Activated CD4-positive, alpha-beta T cell treated with anti-CD3 and anti-CD28 coated beads, Interleukin-10, Interleukin-2, amounts not matched to agents 100 ng/mL and 50 ng/mL, durations not matched to agents 16 hours and 8 hours (primary cell): ENCODE measurements at regions not wholly inside any gene's neighbourhood (a gene's known extent, or its start where the extent isn't known, plus 50 kb on each side); places are given as distances from the start of the nearest gene placed in this dataset.

Experiments
- DNase-seq: peaks from one replicate; pipeline ENCODE4 v3.0.0-alpha.2; 2020

DNA sequence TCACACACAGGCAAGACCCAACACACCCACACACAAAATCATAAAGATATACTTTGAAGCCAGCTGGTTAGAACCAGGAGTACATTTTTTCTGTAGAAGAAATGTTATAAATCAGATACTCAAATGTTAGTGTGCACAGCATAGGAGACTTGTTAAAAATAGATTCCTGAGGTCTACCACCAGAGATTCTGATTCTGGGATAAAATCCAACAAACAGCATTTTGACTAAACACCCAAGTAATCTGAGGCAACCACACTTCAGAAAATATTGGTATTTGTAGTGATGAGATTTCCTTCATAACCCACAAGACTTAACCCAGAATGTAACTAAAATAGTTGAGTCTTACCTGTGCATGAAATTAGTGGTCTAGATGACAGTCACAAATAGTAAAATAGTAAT is 301.8 kb downstream of the HNRNPD start:
- no peak for DNase-seq

DNA sequence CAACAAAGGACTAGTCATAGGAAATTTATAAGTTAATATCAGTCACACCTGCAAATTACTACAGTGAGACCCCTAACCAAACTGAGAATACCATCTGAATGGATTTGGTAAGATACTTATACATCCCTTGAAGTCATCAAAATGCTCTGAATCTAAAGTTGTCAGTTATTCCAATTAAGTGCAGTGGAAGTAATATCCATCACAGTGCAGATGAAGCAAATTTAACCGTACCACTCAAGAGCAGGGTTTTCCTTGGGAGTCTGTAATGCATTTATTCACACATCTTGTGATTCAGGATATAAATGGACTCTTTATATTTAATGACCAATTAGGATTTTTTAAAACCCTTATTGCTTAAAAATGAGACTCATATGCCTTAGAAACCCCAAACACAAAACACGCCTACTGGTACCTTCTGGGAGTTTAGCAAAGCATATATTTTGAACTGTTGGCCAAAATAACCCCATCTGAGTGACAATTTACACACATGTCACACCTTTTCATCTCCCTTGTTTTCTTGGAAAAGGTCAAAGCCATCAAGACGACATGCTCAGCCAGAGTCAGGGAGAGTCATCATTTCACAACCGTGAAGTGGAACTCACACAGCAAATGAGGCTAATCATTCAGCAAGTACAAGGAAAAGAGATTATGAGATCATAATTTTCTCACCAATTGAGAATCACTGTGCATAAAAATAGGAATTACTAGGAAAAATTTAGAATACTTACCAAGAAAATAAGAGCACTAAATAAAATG is 303.7 kb downstream of the HNRNPD start:
- no peak for DNase-seq

DNA sequence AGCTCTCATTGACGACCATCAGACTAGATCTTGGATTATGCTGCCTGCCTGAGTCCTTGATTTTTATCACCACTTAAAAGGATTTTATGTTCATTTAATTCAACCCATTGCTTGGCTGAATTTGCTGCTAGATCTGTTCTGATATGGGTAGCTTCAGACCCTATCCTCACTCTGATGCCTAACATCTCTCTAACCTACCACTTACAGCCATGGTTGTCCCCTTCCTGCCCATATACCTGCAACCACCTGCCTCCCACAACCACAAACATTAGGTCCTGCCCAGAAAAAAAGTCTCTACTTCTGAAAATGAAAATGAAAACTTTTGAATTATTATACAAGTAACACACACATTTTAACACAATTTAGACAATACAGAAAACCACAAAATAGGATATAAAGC is 310.8 kb downstream of the HNRNPD start:
- DNase-seq, result no peak

DNA sequence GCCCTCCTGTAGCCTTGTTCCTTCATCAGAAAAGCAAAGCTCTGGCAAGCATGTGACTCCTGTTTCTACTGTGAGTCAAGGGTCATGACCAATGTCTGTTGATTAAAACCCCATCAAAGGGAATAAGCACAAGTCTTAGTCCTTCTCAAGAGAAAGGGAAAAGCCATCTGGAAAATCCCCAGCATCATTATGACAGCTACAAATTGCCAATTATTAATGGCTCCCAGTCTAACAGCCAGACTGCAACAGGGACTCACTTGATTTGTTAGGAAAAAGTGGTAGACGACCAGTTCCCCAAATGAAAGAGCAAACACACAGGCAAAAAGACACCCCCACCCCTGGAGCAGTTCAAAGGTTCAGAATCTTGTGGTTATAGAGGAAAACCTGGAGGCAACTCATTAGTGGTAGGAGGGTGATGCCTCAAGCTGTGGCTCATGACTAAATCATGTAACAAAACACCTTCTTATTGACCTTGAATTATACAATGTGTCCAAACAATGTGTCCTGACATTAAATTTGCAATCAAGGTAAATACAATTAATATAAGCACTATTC is 315.7 kb downstream of the HNRNPD start:
- DNase-seq, result no peak

DNA sequence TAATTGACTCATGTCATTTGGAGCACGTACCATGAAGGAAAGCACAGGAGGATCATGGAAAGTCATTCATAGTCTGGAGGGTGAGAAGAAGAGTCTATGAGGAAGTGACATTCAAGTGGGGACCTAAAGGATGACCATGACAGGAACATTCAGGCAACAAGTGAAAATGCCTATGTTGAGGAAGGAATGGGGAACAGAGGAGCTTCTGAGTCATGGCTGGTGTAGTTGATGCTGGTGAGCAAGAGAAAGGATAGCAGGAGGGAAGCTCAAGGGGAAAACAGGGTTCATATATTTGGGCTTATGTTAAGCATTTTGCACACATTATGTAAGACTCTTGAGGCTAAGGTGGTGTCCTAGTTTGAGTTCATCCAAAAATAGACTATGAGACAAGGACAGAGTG is 318.6 kb downstream of the HNRNPD start:
- no peak for DNase-seq

DNA sequence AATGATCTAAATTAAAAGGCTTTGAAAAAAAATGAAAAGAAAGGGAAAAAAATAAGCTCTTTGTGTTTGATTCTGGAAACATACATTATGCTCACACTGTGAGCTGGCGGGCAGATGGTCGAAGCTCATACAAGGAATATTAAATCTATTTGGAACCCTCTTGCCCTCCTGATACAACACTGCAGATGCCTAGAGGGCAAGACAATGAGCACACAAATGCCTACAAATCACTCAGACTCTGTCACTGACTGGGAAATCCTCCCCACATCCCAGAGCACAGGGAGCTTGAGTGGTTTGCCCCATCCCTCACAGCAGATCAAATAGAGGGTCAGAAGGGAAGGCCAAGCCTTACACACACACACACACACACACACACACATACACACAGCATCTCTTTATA is 320.4 kb downstream of the HNRNPD start:
- DNase-seq, result no peak

DNA sequence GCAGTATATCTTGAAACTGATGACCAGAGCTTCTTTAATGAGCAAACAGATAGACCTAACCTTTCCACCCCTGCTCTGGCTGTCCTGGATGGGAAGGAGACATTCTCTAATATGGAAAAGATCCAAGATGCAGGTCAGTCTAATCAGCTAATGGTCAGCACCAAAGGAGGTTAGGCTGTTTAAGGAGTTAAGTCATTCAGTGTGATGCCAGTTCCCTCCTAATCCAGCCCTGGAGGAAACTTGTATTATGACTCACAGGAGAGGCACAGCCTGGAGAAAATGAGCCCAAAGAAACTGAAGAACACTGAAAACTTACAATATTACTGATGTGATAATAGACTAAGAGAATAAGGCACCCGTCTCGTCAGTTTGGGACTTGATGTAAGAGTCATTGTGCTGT is 323.0 kb downstream of the HNRNPD start:
- DNase-seq, result no peak

DNA sequence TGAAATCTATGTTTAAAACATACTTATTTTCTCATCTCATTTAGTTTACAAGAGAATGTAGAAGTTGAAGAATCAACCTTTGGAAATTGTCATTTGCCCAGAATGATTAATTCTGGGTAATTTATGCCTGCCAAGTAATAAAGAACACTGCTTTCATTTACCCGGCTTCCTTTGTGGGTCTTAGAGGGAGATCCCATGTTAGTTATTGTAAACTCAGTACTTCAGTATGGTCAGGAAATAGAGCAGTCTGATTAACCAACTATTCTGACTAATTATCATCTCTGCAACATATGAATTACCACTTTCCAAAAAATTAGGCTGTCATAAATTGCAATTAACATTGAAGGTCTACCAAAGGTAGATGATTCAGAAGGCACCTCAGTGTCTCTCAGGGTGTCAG is 324.5 kb downstream of the HNRNPD start:
- peak; percentile 13 for DNase-seq

DNA sequence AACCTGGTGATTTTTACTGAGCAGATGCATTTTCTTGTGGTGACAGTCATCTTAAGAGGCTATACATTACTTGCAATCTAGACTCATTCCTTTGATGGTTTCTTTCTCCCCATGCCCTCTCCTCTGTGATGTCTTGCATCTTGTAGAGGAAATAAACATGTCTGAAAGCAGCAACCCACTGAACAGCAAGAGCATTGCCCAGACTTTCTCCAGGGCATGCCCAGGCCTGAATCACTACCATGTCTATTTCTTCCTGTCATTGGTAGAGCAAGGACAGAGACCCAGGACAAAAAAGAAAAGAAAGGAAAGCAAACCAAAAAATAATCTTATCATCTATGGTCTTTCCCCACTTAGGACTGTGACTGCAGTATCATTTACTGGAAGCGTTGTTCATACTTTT is 326.1 kb downstream of the HNRNPD start:
- no peak for DNase-seq

DNA sequence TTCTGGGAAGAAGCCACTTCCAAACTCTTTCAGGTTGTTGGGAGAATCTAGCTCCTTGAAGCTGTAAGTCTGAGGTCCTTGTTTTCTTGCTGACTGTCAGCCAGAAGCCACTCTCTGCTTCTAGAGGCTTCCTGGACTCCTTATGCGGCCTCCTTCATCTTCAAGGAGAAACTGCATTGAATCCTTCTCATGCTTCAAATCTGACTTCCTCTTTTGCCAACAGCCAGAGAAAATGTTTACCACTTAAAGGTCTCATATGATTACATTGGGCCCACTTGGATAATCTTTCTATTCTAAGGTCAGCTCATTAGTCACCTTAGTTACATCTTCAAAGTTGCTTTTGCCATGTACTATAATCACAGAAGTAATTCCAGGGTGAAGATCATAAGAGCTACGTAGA is 327.0 kb downstream of the HNRNPD start:
- DNase-seq, result no peak

DNA sequence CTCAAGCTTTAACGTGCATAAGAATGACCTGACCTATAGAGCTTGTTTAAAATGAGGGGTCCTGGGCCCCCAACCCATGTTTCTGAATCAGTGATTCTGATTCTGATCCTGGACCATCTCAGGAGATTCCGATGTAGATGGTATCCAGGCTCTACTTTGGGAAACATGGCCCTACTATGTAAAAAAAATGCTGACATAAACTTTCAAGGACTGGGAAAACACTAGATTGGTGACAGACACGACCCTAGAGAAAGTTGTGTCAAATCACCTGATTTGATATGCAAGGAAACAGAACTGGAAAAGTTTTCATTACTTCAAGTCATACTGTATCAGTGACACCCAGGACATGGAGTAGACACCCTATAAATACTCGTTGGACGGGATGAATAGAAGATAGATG is 328.5 kb downstream of the HNRNPD start:
- no peak for DNase-seq

DNA sequence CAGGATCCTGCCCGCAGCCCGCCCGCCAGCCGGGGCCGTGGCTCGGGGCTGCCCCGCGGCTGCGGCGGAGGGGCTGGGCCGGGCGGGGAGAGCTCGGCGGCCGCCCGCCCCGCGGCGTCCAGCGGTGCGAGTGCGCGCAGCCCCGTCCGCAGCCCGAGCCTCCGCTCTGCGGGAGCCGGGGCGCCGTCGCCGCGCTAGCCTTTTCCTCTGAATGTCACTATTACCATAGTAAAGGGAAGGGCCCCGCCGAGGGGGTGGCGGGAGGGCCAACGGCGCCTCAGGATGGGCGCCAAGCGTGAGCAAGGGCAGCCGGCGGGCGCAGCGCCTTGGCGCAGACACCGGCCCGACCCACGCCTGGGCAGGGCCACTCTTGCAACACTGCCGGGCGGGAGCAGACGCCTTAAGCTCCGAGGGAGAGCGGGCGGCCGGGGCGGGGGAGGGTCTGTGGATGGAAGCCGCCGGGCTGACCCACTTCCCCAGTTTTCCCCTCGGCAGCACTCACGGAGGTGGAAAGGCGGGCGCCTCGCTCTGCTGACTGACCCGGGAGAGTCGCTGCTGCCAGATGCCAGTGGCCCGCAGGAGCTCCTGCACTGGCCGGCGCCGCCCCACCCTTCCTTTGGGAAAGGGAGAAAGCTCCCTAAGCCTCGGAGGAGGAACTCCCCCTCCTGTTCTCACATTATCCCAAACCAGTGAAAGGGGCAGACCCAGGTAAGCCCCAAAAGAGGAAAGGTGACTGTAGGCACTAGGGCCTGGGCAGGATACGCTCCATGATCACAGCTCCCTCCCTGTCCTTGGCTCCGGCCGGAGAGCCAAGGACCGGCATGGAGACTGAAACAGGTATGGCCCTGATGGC is 329.4 kb downstream of the HNRNPD start:
- DNase-seq, result peak; percentile 2

DNA sequence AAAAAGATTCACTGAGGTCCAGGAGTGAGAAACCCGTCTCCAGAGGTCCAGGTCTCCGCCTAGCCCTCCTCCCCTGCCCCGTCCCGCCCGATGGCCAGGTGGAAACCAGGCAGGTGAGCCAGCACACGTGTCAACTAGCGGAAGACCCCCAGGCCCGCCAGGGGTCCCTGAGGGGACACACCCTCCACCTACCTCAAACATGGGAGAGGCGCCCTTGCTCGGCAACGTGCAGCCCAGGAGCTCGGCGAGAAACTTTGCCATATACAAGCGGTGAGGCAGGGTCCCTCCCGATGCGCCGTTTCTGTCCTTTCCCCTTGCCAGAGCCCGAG is 330.0 kb downstream of the HNRNPD start:
- no peak for DNase-seq

DNA sequence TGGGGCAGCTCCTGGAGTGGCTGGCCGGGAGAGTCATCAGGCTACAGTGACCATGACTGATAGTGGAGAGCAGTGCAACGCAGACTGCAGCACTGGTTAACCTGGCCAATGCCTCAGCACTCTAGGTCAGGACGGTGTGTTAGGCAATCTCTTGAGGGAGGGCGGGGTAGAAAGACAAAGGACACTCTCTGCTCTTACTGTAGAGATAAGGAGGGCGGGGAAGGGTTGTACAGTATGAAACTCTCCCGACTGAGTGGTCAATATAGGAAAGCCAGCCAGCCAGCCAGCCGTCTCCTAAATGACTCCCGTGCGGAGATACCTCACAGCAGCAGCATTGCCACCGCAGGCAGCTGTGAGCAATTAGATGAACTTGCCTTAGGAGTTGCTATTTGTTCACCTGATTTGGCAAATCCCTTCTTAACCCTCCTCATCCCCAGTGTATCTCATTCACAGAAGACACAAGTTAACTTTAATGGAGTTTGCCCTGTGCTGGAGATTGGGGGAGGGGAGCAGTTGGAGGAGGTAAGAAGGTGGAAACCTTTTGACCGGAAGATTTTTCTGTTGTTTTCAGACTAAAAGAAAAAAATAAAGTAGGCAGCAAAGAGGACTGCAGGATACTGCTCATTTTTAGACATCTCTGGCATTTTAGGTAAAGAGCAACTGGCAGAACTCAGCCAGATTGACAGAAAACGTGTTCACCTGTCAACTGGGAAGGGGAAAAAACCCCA is 330.5 kb downstream of the HNRNPD start:
- no peak for DNase-seq

DNA sequence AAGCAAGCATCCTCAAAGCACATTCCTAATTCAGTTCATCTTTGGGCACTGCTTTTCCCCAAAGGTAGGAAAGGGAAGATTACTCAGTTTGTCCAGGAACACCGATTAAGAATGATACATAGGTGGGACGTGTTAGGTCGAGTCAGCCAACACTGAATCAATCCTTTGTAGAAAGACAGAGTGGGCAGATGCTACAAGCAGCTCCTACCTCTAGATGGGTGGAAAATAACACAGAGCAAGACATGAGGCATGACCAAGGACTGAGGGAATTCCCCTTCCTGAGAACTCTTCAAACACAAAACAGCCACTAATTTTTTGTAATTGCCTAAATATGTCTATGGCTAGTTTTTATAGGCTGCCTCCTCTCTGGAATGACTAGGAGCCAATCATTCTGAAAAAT is 331.7 kb downstream of the HNRNPD start:
- no peak for DNase-seq

DNA sequence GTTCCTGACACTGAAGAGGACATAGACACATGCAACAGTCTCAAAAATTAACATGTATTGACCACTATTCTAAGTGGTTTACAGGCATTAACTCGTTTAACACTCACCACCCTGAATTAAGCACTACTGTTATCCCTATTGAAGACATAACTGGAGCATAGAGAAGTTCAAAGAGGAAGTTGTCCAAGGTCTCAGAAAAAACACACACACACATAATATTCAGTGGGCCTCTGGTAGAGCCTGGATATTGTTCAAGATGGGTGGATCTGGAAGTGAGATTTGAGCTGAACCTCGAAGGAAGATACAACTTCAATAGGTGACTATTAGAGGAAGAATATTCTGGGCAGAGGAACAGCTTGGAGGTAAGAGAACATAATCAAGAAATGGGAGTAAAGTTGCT is 334.9 kb downstream of the HNRNPD start:
- no peak for DNase-seq

DNA sequence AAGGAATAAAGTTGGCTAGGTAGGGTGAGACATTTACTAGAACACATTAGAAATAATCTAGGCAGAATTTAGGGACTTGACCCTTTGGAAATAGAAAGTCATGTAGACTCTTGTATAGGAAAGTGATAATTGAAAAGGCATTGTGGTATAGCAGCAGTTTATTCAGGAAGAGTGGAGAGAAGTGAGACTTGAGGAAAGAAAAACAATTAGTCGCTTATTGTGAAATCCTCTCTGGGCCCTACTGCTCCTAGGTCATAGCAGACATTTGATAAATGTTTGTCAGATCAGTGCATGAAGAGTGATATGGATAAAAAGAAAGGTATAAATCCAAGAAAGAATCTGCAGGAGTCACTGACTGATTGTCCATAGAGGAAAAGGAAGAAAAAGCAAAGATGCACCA is 337.6 kb downstream of the HNRNPD start:
- no peak for DNase-seq

DNA sequence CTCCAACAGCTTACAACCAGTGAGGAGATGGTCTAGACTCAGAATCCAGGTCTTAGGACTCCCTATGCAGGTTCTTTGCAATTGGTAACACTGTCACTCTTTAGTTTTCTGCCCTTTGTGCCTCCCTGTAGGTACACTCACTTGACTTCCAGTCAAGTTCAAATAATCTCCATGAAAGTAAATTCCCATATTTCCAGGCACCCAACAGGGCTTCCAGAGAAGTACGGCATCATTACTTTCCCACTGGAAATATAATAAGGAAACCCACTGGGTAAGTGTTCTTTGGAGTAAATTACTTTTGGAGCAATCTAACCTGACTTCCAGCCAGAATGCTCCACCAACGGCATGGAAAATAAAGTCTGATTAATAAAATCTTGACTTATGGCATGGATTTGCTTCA is 338.9 kb downstream of the HNRNPD start:
- DNase-seq, result no peak

DNA sequence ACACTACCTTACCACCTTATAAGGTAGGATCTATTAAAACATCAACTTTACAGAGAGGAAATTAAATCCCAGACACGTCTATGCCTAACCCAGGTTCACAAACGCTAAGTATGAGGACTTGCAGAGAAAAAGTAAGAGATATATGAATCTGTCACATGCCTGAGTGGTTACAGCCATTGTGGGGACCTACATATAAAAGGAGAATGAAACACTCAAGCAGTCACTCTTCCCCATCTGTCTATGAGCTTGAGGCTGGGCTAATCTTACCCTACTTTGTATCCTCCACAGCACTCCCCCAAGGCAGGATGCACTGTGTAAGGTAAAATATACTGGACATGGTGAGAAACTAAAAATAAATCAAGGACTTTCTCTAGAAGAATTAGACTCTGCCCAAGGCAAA is 339.9 kb downstream of the HNRNPD start:
- DNase-seq, result no peak

DNA sequence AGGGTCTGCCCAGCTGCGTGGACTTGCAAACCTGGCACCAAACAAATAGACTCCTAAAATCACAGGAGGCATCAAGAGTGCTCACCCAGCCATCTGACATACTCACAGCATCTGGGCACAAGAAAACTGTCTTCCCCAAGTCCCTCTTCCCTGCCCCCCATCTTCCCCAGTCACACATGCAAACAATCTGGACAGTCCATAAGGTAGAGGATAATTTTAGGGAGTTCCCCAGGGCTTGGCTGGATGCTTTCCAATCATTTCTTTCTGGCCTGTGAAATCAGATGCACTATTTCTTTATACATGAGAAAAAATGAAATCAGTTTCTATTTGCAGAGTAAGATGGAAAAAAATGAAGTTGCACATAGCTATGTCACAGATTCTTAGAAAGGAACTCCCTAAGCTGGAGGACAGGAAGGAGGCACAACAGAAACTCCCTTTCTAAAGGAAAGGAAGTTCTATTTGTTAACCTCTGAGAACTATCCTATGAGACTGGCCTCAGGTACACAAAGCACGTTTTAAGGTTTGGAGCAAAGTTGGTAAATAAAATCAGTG is 342.3 kb downstream of the HNRNPD start:
- no peak for DNase-seq

DNA sequence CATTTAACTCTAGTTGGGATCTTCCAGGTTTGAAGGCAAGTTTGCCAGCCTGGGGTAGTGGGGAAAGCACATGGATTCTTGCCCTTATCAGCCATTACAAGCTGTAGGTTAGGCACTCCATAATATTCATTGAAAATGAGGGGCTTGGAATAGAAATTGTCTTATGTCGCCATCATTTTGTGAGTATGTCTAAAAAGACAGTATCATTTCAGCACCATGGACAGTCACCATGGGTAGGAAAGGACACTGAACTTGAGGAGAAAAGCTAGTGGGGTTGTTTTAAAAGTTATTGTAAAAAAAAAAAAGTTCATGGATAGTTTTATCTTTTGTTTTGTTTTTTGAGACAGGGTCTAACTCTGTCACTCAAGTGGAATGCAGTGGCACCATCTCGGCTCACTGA is 356.1 kb downstream of the HNRNPD start:
- DNase-seq, result peak; percentile 19

DNA sequence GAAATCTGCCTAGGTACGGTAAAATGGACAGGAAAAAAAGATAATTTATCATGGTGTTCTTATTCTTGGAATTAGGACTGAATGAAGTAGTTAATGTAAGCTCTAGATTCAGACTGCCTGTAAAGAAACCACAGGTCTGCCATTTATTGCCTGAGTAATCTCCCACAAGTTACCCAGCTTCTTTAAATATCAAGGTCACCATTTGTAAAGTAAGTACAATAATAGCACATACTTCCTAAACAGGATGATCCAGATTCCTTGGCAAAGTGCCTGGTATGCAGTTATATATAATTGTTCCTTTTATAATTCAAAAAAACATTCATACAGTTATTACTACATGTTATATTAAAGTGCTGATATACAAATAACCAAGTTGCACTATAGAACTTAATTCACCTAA is 368.6 kb downstream of the HNRNPD start:
- DNase-seq, result no peak

DNA sequence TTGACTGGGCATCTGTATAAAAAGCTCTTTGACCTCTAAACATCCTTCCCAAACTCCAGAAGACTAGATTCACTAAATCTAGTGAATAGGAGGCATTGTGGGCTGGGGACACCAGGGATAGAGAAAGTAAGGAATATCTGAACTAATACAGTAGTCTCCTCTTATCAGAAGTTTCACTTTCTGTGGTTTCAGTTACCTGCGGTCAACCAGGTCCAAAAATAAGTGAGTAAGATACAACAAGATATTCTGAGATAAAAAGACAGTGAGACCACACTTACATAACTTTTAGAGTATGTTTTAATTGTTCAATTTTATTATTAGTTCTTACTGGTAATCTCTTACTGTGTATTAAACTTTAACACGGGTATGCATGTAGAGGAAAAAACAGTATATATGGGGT is 376.5 kb downstream of the HNRNPD start:
- DNase-seq, result no peak
